WTC11 (cell line): ENCODE measurements at regions not wholly inside any gene's neighbourhood (a gene's known extent, or its start where the extent isn't known, plus 50 kb on each side); places are given as distances from the start of the nearest gene placed in this dataset.

Experiments used
- ATAC-seq: fragments of 200-7000 bp; cut with Tn5 transposase; 2 replicates; pipeline ENCODE4 v1.10.0; 2021; ENCODE audit warnings: mild to moderate bottlenecking, moderate library complexity
- CTCF ChIA-PET: fragments of 300-600 bp; sonication (Branson Sonifier 250); formaldehyde crosslinking; loops from one replicate; lab custom pipeline; 2021; ENCODE audit warnings: antibody characterized with exemption; lab: Charles Lee
- POLR2A ChIA-PET: fragments of 350-600 bp; sonication (Branson Sonifier 250); formaldehyde crosslinking; loops from one replicate; lab custom pipeline; 2021; ENCODE audit warnings: antibody characterized with exemption; lab: Charles Lee
- DNase-seq: peaks from one replicate; pipeline ENCODE4 v3.0.0; 2021; ENCODE audit warnings: low spot score
- H3K27ac Mint-ChIP-seq: 2 replicates; pipeline ENCODE4 v1.8.0; 2021; ENCODE audit warnings: mixed read lengths
- H3K27me3 Mint-ChIP-seq: 2 replicates; pipeline ENCODE4 v1.8.0; 2021; ENCODE audit warnings: low read depth, mild to moderate bottlenecking, moderate library complexity, mixed read lengths
- H3K36me3 Mint-ChIP-seq: 2 replicates; pipeline ENCODE4 v1.8.0; 2021; ENCODE audit warnings: mixed read lengths
- H3K4me1 Mint-ChIP-seq: 2 replicates; pipeline ENCODE4 v1.8.0; 2022; ENCODE audit warnings: mixed read lengths
- H3K4me3 Mint-ChIP-seq: 2 replicates; pipeline ENCODE4 v1.8.0; 2021; ENCODE audit warnings: mild to moderate bottlenecking, moderate library complexity, mixed read lengths
- H3K9me3 Mint-ChIP-seq: 2 replicates; pipeline ENCODE4 v1.8.0; 2021; ENCODE audit warnings: mixed read lengths
- CBFB ChIP-seq: sonication (generic); formaldehyde crosslinking; IDR thresholded peaks from 2 replicates; pipeline ENCODE4 v1.8.1; 2022; ENCODE audit warnings: mild to moderate bottlenecking, low read depth, missing genetic modification reagents
- EMX1 ChIP-seq: fragments of 250-450 bp; sonication (Bioruptor Pico); IDR thresholded peaks from 2 replicates; pipeline ENCODE4 v1.8.0; 2021; ENCODE audit warnings: mild to moderate bottlenecking
- FOXJ3 ChIP-seq: sonication (generic); formaldehyde crosslinking; IDR thresholded peaks from 2 replicates; pipeline ENCODE4 v1.9.0; 2021; ENCODE audit warnings: missing genetic modification reagents, mild to moderate bottlenecking, borderline replicate concordance
- FOXP1 ChIP-seq: sonication (generic); formaldehyde crosslinking; IDR thresholded peaks from 2 replicates; pipeline ENCODE4 v1.8.0; 2022; ENCODE audit warnings: missing genetic modification reagents, mild to moderate bottlenecking, moderate library complexity, borderline replicate concordance
- GRHL2 ChIP-seq: fragments of 250-450 bp; sonication (Bioruptor Pico); IDR thresholded peaks from 2 replicates; pipeline ENCODE4 v1.8.0; 2022; ENCODE audit warnings: mild to moderate bottlenecking, moderate library complexity; ENCODE audit not compliant: insufficient replicate concordance, severe bottlenecking
- JAZF1 ChIP-seq: fragments of 250-450 bp; sonication (Bioruptor Pico); IDR thresholded peaks from 2 replicates; pipeline ENCODE4 v1.9.0; 2021; ENCODE audit warnings: moderate library complexity, mild to moderate bottlenecking, inconsistent platforms
- JUN ChIP-seq: sonication (generic); formaldehyde crosslinking; IDR thresholded peaks from 2 replicates; pipeline ENCODE4 v1.8.0; 2023; ENCODE audit warnings: mild to moderate bottlenecking, missing genetic modification reagents
- KAT7 ChIP-seq: sonication (generic); formaldehyde crosslinking; IDR thresholded peaks from 2 replicates; pipeline ENCODE4 v1.8.1; 2023; ENCODE audit warnings: missing genetic modification reagents, mild to moderate bottlenecking, borderline replicate concordance
- MYBL2 ChIP-seq: sonication (generic); formaldehyde crosslinking; IDR thresholded peaks from 2 replicates; pipeline ENCODE4 v1.8.1; 2023; ENCODE audit warnings: mild to moderate bottlenecking, moderate library complexity, missing genetic modification reagents
- NR2C2 ChIP-seq: sonication (generic); formaldehyde crosslinking; IDR thresholded peaks from 2 replicates; pipeline ENCODE4 v1.8.0; 2022; ENCODE audit warnings: mild to moderate bottlenecking, missing genetic modification reagents
- OVOL2 ChIP-seq: fragments of 250-450 bp; sonication (Bioruptor Pico); IDR thresholded peaks from 2 replicates; pipeline ENCODE4 v1.9.0; 2021; ENCODE audit warnings: mild to moderate bottlenecking, borderline replicate concordance
- ZNF219 ChIP-seq: sonication (generic); formaldehyde crosslinking; IDR thresholded peaks from 2 replicates; pipeline ENCODE4 v1.8.0; 2023; ENCODE audit warnings: missing genetic modification reagents, mild to moderate bottlenecking, borderline replicate concordance
- ZNF263 ChIP-seq: sonication (generic); formaldehyde crosslinking; IDR thresholded peaks from 2 replicates; pipeline ENCODE4 v1.8.1; 2022; ENCODE audit warnings: low read depth, mild to moderate bottlenecking, moderate library complexity, missing genetic modification reagents
- ZNF396 ChIP-seq: fragments of 250-450 bp; sonication (Bioruptor Pico); IDR thresholded peaks from 2 replicates; pipeline ENCODE4 v1.8.0; 2021; ENCODE audit warnings: mild to moderate bottlenecking, moderate library complexity, borderline replicate concordance
- ZNF671 ChIP-seq: fragments of 250-450 bp; sonication (Bioruptor Pico); IDR thresholded peaks from 2 replicates; pipeline ENCODE4 v1.8.0; 2021; ENCODE audit warnings: mild to moderate bottlenecking
- TF ChIP-seq, protein P1 (sequence below): sonication (generic); formaldehyde crosslinking; IDR thresholded peaks from 2 replicates; pipeline ENCODE4 v1.8.1; 2023; ENCODE audit warnings: mild to moderate bottlenecking, missing genetic modification reagents
- TF ChIP-seq, protein P2 (sequence below): sonication (generic); formaldehyde crosslinking; IDR thresholded peaks from 2 replicates; pipeline ENCODE4 v1.8.1; 2023; ENCODE audit warnings: mild to moderate bottlenecking, missing genetic modification reagents, moderate library complexity
- TF ChIP-seq, protein P3 (sequence below): sonication (generic); formaldehyde crosslinking; IDR thresholded peaks from 2 replicates; pipeline ENCODE4 v1.8.0; 2023; ENCODE audit warnings: missing genetic modification reagents
- TF ChIP-seq, protein P4 (sequence below): sonication (generic); formaldehyde crosslinking; IDR thresholded peaks from 2 replicates; pipeline ENCODE4 v1.8.1; 2023; ENCODE audit warnings: mild to moderate bottlenecking, missing genetic modification reagents, moderate library complexity
- TF ChIP-seq, protein P5 (sequence below): sonication (generic); formaldehyde crosslinking; IDR thresholded peaks from 2 replicates; pipeline ENCODE4 v1.8.1; 2023; ENCODE audit warnings: mild to moderate bottlenecking, missing genetic modification reagents
- TF ChIP-seq, protein P6 (sequence below): sonication (generic); formaldehyde crosslinking; conservative IDR thresholded peaks from 2 replicates; pipeline ENCODE4 v1.8.1; 2022; ENCODE audit warnings: mild to moderate bottlenecking, missing genetic modification reagents
- TF ChIP-seq, protein P7 (sequence below): fragments of 250-450 bp; sonication (Bioruptor Pico); IDR thresholded peaks from 2 replicates; pipeline ENCODE4 v1.9.0; 2021; ENCODE audit warnings: mild to moderate bottlenecking

DNA sequence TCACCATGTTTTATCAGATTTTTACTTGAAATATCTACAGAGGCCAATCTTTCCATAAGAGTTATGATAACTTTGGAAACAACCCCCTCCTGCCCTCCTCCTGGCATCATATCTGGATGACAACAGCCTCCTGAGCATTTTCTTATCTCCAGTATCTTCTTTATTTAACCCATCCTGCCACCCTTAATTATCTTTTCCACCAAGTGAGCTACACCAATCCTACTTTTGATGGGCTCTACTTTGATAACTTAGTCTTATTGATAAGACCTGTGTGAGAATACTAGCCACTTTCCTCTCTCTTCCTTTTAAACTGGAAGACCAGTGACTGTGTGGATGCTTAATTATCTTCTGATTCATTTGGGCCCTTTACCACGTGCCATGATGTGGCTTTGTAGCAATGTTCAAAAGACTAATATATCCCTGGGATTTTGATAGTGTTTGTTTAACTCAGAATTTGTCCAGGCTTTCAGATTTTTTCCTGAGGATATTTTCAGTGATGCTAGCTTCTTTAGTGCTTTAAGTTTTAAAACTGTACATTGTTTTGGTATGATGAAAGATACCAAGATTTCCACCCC is 330.1 kb upstream of the GIMD1 start:
- DNase-seq, result no peak
- H3K4me1 Mint-ChIP-seq, result no peaks in the 10 kb centered on the region
- ATAC-seq, result no peak
- no peaks in the 10 kb centered on the region for H3K27me3 Mint-ChIP-seq
- H3K36me3 Mint-ChIP-seq, result no peaks in the 10 kb centered on the region
- TF ChIP-seq FOXP1 (no peak), MYBL2 (no peak), ZNF219 (CRISPR knock-in tag) (no peak), NR2C2 (CRISPR knock-in tag) (no peak), OVOL2 (CRISPR knock-in tag) (no peak), JUN (CRISPR knock-in tag) (no peak), EMX1 (CRISPR knock-in tag) (no peak), CBFB (CRISPR knock-in tag) (no peak), ZNF263 (CRISPR knock-in tag) (no peak), JAZF1 (CRISPR knock-in tag) (no peak)
- TF ChIP-seq, protein P1, sequence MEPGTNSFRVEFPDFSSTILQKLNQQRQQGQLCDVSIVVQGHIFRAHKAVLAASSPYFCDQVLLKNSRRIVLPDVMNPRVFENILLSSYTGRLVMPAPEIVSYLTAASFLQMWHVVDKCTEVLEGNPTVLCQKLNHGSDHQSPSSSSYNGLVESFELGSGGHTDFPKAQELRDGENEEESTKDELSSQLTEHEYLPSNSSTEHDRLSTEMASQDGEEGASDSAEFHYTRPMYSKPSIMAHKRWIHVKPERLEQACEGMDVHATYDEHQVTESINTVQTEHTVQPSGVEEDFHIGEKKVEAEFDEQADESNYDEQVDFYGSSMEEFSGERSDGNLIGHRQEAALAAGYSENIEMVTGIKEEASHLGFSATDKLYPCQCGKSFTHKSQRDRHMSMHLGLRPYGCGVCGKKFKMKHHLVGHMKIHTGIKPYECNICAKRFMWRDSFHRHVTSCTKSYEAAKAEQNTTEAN (CRISPR knock-in tag), result no peak
- TF ChIP-seq, protein P2, sequence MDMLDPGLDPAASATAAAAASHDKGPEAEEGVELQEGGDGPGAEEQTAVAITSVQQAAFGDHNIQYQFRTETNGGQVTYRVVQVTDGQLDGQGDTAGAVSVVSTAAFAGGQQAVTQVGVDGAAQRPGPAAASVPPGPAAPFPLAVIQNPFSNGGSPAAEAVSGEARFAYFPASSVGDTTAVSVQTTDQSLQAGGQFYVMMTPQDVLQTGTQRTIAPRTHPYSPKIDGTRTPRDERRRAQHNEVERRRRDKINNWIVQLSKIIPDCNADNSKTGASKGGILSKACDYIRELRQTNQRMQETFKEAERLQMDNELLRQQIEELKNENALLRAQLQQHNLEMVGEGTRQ, result no peak
- TF ChIP-seq, protein P3, sequence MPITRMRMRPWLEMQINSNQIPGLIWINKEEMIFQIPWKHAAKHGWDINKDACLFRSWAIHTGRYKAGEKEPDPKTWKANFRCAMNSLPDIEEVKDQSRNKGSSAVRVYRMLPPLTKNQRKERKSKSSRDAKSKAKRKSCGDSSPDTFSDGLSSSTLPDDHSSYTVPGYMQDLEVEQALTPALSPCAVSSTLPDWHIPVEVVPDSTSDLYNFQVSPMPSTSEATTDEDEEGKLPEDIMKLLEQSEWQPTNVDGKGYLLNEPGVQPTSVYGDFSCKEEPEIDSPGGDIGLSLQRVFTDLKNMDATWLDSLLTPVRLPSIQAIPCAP (CRISPR knock-in tag), result no peak
- TF ChIP-seq, protein P4, sequence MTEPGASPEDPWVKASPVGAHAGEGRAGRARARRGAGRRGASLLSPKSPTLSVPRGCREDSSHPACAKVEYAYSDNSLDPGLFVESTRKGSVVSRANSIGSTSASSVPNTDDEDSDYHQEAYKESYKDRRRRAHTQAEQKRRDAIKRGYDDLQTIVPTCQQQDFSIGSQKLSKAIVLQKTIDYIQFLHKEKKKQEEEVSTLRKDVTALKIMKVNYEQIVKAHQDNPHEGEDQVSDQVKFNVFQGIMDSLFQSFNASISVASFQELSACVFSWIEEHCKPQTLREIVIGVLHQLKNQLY, result no peak
- TF ChIP-seq, protein P5, sequence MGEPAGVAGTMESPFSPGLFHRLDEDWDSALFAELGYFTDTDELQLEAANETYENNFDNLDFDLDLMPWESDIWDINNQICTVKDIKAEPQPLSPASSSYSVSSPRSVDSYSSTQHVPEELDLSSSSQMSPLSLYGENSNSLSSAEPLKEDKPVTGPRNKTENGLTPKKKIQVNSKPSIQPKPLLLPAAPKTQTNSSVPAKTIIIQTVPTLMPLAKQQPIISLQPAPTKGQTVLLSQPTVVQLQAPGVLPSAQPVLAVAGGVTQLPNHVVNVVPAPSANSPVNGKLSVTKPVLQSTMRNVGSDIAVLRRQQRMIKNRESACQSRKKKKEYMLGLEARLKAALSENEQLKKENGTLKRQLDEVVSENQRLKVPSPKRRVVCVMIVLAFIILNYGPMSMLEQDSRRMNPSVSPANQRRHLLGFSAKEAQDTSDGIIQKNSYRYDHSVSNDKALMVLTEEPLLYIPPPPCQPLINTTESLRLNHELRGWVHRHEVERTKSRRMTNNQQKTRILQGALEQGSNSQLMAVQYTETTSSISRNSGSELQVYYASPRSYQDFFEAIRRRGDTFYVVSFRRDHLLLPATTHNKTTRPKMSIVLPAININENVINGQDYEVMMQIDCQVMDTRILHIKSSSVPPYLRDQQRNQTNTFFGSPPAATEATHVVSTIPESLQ, result no peak
- CTCF ChIA-PET, result no interaction called here
- no peak overlapping the region for H3K27ac Mint-ChIP-seq
- H3K4me3 Mint-ChIP-seq, result no peak overlapping the region
- POLR2A ChIA-PET, result no interaction called here
- peaks cover 22% of the 10 kb centered on the region for H3K9me3 Mint-ChIP-seq

DNA sequence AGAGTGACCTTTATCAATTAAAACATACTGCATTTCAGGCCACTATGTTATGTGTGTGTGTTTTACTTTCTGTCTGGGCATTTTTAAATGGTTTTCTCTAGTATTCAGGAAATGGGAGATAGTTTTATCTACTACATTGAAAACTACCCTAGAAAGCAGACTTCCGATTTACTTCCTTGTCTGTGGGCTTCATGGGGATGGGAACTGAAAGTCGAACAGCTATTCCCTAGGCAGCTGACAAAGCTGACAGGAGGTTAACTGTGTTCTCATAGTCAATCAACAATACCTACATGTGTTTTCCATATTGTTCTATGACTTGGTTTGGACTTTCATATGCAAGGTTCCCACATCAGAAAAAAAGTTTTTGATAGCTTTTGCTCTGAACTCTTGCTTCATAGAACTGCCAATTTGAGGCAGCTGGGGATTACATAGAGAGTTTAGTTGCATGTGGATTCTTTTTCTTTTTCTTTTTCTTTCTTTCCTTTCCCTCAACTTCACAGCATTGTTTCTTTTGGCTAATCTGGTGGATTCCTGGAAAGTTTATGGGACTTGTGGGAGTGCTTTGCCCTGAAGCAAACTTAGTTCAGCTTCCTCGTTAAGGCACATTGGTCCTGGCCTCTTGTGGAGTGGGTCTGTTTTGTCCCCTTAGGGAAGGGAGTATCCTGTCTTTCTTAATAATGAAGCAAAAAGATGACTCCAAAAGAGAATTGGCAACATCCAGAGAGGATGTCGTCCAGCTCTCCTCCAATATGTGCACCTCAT is 327.1 kb upstream of the GIMD1 start:
- no peak for DNase-seq
- H3K4me1 Mint-ChIP-seq, result no peaks in the 10 kb centered on the region
- H3K27ac Mint-ChIP-seq, result no peak overlapping the region
- no peak for ATAC-seq
- ChIA-PET POLR2A (no interaction called here), CTCF (no interaction called here)
- no peaks in the 10 kb centered on the region for H3K27me3 Mint-ChIP-seq
- no peaks in the 10 kb centered on the region for H3K9me3 Mint-ChIP-seq
- no peaks in the 10 kb centered on the region for H3K36me3 Mint-ChIP-seq
- TF ChIP-seq, protein P6, sequence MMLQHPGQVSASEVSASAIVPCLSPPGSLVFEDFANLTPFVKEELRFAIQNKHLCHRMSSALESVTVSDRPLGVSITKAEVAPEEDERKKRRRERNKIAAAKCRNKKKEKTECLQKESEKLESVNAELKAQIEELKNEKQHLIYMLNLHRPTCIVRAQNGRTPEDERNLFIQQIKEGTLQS, result no peak
- TF ChIP-seq FOXJ3 (CRISPR knock-in tag) (no peak), GRHL2 (CRISPR knock-in tag) (no peak), ZNF396 (CRISPR knock-in tag) (no peak), ZNF671 (CRISPR knock-in tag) (no peak), FOXP1 (no peak), KAT7 (no peak)
- TF ChIP-seq, protein P1 (CRISPR knock-in tag), result no peak
- TF ChIP-seq, protein P7, sequence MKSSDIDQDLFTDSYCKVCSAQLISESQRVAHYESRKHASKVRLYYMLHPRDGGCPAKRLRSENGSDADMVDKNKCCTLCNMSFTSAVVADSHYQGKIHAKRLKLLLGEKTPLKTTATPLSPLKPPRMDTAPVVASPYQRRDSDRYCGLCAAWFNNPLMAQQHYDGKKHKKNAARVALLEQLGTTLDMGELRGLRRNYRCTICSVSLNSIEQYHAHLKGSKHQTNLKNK (CRISPR knock-in tag), result no peak
- no peak overlapping the region for H3K4me3 Mint-ChIP-seq
